GM23248 (cell line): ENCODE measurements at regions not wholly inside any gene's neighbourhood (a gene's known extent, or its start where the extent isn't known, plus 50 kb on each side); places are given as distances from the start of the nearest gene placed in this dataset.
"Not testable (repeated sequence)": the region's sequence is repeated elsewhere in the genome, so short reads cannot be mapped to it uniquely, and the experiment has no call there.

Experiments
- DNase-seq: peaks from one replicate; pipeline ENCODE4 v3.0.0-alpha.2; 2015
- H2AFZ ChIP-seq: fragments of 200-600 bp; sonication (generic); 2 replicates; pipeline ENCODE4 v1.6.1; 2016; ENCODE audit warnings: antibody characterized with exemption
- H3F3A ChIP-seq: fragments of 200-600 bp; sonication (generic); 2 replicates; pipeline ENCODE4 v1.6.1; 2016; ENCODE audit warnings: mild to moderate bottlenecking, antibody characterized with exemption, mixed run types; ENCODE audit not compliant: insufficient read depth
- H3K27ac ChIP-seq: fragments of 200-600 bp; sonication (generic); 2 replicates; pipeline ENCODE4 v1.5.1; 2016; ENCODE audit warnings: mild to moderate bottlenecking
- H3K27me3 ChIP-seq: fragments of 200-600 bp; sonication (generic); replicated peaks from 2 replicates; pipeline ENCODE4 v1.6.1; 2016; ENCODE audit warnings: mild to moderate bottlenecking; ENCODE audit not compliant: insufficient read depth
- H3K36me3 ChIP-seq: fragments of 200-600 bp; sonication (generic); 2 replicates; pipeline ENCODE4 v1.6.1; 2016; ENCODE audit warnings: low read depth, mild to moderate bottlenecking
- H3K4me1 ChIP-seq: fragments of 200-600 bp; sonication (generic); 2 replicates; pipeline ENCODE4 v1.6.1; 2016; ENCODE audit warnings: mild to moderate bottlenecking; ENCODE audit not compliant: insufficient read depth
- H3K4me2 ChIP-seq: fragments of 200-600 bp; sonication (generic); one replicate; pipeline ENCODE4 v1.6.1; 2016; ENCODE audit warnings: mild to moderate bottlenecking; ENCODE audit not compliant: unreplicated experiment
- H3K4me3 ChIP-seq: fragments of 200-600 bp; sonication (generic); 2 replicates; pipeline ENCODE4 v1.5.1; 2016; ENCODE audit warnings: mild to moderate bottlenecking
- H3K79me2 ChIP-seq: fragments of 200-600 bp; sonication (generic); 2 replicates; pipeline ENCODE4 v1.6.1; 2016; ENCODE audit warnings: mild to moderate bottlenecking; ENCODE audit not compliant: insufficient read depth
- H3K9ac ChIP-seq: fragments of 200-600 bp; sonication (generic); 2 replicates; pipeline ENCODE4 v1.6.1; 2016; ENCODE audit warnings: mild to moderate bottlenecking
- H3K9me2 ChIP-seq: fragments of 200-600 bp; sonication (generic); 2 replicates; pipeline ENCODE4 v1.6.1; 2016; ENCODE audit warnings: mixed run types, mild to moderate bottlenecking, moderate library complexity; ENCODE audit not compliant: insufficient read depth
- H3K9me3 ChIP-seq: fragments of 200-600 bp; sonication (generic); one replicate; pipeline ENCODE4 v1.6.1; 2017; ENCODE audit warnings: low read depth
- H4K20me1 ChIP-seq: fragments of 200-600 bp; sonication (generic); 2 replicates; pipeline ENCODE4 v1.6.0; 2016; ENCODE audit not compliant: insufficient read depth
- EZH2 ChIP-seq: fragments of 200-600 bp; sonication (generic); IDR thresholded peaks from 2 replicates; pipeline ENCODE4 v1.6.1; 2018; ENCODE audit warnings: antibody characterized with exemption, mild to moderate bottlenecking; ENCODE audit not compliant: insufficient read depth, poor library complexity, severe bottlenecking
- EZH2phosphoT487 ChIP-seq: fragments of 200-600 bp; sonication (generic); IDR thresholded peaks from 2 replicates; pipeline ENCODE4 v1.6.1; 2018; ENCODE audit warnings: antibody characterized with exemption, moderate library complexity, mild to moderate bottlenecking, low read depth; ENCODE audit not compliant: insufficient read depth
- WGBS, 2 experiments: methylation state at CpG; one replicate each; pipeline ENCODE4 v1.1.6; 2015 to 2017; ENCODE audit warnings: low lambda C conversion rate in 2 of 2, low coverage in 1 of 2; ENCODE audit errors: missing lambda C conversion rate in 2 of 2; 5-methylcytosine and 5-hydroxymethylcytosine counted together
- in situ Hi-C: fragments of 300-500 bp; cut with MboI; formaldehyde crosslinking; loops from 2 replicates; pipeline ENCODE4 v1.15.0; 2020

- in situ Hi-C loops: no loop called here
- Histone ChIP-seq H3K4me2 (no peak overlapping the region), H3K4me1 (no peaks in the 10 kb centered on the region), H3K4me3 (no peak overlapping the region), H3K79me2 (no peaks in the 10 kb centered on the region), H3K9ac (no peak overlapping the region), H2AFZ (no peak overlapping the region), H3K9me2 (no peaks in the 10 kb centered on the region), H3F3A (no peaks in the 10 kb centered on the region), H4K20me1 (no peaks in the 10 kb centered on the region), H3K27ac (no peak overlapping the region), H3K36me3 (no peaks in the 10 kb centered on the region), H3K9me3 (no peaks in the 10 kb centered on the region), H3K27me3 (no peaks in the 10 kb centered on the region)
- DNase-seq: no peak
- TF ChIP-seq EZH2phosphoT487 (no peak), EZH2 (no peak)
- WGBS, 2 experiments: 51 to 60% methylated on average over 3 of the region's 3 CpGs
Measured at GRCh38 chr10:27330074-27330473, 89.5 kb upstream of the ACBD5 start.

- Histone ChIP-seq H4K20me1 (no peaks in the 10 kb centered on the region), H3K9me3 (no peaks in the 10 kb centered on the region), H3K9ac (no peak overlapping the region), H3F3A (no peaks in the 10 kb centered on the region), H3K4me1 (no peaks in the 10 kb centered on the region), H3K36me3 (no peaks in the 10 kb centered on the region), H3K27ac (no peak overlapping the region), H3K79me2 (no peaks in the 10 kb centered on the region), H3K27me3 (0 out of 2 replicates have a peak, but pooled peaks cover 6% of the 10 kb centered on the region), H3K4me3 (no peak overlapping the region), H3K9me2 (no peaks in the 10 kb centered on the region), H3K4me2 (no peak overlapping the region), H2AFZ (no peak overlapping the region)
- 46 to 48% methylated on average over 1 of the region's 1 CpG for WGBS, 2 experiments
- DNase-seq: no peak
- TF ChIP-seq EZH2: no peak
- no peak for TF ChIP-seq EZH2phosphoT487
- in situ Hi-C loops: no loop called here
Measured at GRCh38 chr10:27328946-27329345, 88.3 kb upstream of the ACBD5 start.

GRCh38 chr10:27326748-27327147, 86.2 kb upstream of the ACBD5 start:
- H3K4me2 ChIP-seq, H3K9me2 ChIP-seq, DNase-seq, H3K27me3 ChIP-seq, H3K27ac ChIP-seq, H3K4me3 ChIP-seq, H4K20me1 ChIP-seq, H3K4me1 ChIP-seq, in situ Hi-C loops, H3K9ac ChIP-seq, H3K79me2 ChIP-seq, H3K36me3 ChIP-seq, H3K9me3 ChIP-seq, H2AFZ ChIP-seq, H3F3A ChIP-seq: not testable (repeated sequence)
- 27 to 34% methylated on average over 5 of the region's 5 CpGs for WGBS, 2 experiments

DNA sequence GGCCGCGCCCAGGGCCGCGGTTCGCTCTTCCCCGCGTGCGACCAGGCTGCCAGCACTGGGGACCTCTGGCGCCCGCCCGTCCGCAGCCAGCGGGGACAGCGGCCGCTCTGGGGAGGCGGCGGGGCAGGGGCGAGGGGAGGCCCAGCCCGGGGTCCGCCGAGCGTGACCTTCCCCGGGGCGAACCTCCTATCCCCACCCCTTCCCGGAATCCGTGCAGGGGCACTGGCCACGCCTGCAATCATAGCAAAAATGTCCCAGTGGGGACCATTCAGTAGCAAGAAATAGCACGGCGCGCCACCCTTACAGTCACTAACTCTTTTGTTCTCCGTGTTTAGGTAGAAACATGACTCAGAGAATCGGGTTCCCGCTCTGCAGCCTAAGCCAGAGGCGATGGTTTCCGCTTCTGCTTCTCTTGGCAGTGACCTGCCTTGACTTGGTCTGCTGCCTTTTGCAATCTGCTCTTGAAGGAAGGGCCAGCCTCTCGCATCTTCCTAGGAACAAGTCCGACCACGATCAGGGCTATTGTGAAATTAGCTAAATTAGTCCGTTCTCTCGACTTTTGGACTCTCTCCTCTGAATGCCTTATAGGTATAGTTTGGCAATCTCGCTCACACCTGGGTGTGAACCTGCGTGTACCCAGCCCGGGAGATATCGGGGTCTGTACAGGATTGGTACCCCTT, 79.3 kb upstream of the ACBD5 start:
- Histone ChIP-seq H3K4me1 (no peaks in the 10 kb centered on the region), H3F3A (no peaks in the 10 kb centered on the region), H3K4me3 (peak overlapping the region; percentile 62), H3K27ac (no peak overlapping the region), H4K20me1 (no peaks in the 10 kb centered on the region), H3K36me3 (no peaks in the 10 kb centered on the region), H3K4me2 (peak overlapping the region; percentile 76), H2AFZ (peak overlapping the region; percentile 71), H3K27me3 (peaks cover 26% of the 10 kb centered on the region; the same call in 1 of the 2 replicates), H3K9ac (peak overlapping the region; percentile 25; the same call in 1 of the 2 replicates), H3K9me3 (no peaks in the 10 kb centered on the region), H3K79me2 (no peaks in the 10 kb centered on the region), H3K9me2 (no peaks in the 10 kb centered on the region)
- peak; percentile 56 for DNase-seq
- in situ Hi-C loops: no loop called here
- TF ChIP-seq EZH2phosphoT487 (no peak), EZH2 (no peak)
- 16% methylated on average over 37 to 40 of the region's 44 CpGs for WGBS, 2 experiments

GRCh38 chr10:27319139-27319538, 78.5 kb upstream of the ACBD5 start:
- Histone ChIP-seq H3K4me2 (peak overlapping the region; percentile 76), H2AFZ (peak overlapping the region; percentile 71), H3K27me3 (peaks cover 21% of the 10 kb centered on the region; the same call in 1 of the 2 replicates)
- H3F3A ChIP-seq, DNase-seq, H3K27ac ChIP-seq, H3K36me3 ChIP-seq, H3K4me3 ChIP-seq, in situ Hi-C loops, H4K20me1 ChIP-seq, H3K4me1 ChIP-seq, H3K79me2 ChIP-seq, H3K9me3 ChIP-seq, H3K9ac ChIP-seq, H3K9me2 ChIP-seq: not testable (repeated sequence)
- WGBS, 2 experiments: 86 to 93% methylated on average over 5 of the region's 5 CpGs

DNA sequence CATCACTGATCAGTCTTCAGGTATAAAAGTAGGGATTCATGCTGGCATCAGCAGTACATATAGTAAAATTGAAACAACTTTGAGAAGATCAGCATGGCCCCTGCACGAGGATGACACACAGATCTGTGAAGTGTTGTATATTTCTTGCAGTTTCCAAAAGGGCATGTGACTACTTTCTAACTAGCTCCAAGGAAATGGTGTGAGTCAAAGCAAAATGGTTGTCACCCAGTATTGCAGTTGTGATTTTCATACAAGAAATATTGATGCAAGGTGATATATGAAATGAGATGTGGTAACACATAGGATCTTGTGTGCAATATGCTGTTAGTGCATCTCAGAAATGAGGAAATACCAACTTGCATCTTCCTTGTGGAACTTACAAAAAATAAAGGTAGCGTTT, 74.5 kb upstream of the ACBD5 start:
- H3K4me3 ChIP-seq, H3K79me2 ChIP-seq, H3K27ac ChIP-seq, H3K36me3 ChIP-seq, in situ Hi-C loops, H3K9me2 ChIP-seq, H3K4me2 ChIP-seq, H4K20me1 ChIP-seq, H3F3A ChIP-seq, H3K4me1 ChIP-seq, H3K9me3 ChIP-seq, H3K9ac ChIP-seq, DNase-seq, H2AFZ ChIP-seq: not testable (repeated sequence)
- WGBS, 2 experiments: 29 to 30% methylated on average over 2 of the region's 2 CpGs
- H3K27me3 ChIP-seq: peaks cover 18% of the 10 kb centered on the region; the same call in 1 of the 2 replicates

GRCh38 chr10:27313586-27313985, 73.0 kb upstream of the ACBD5 start:
- H3K27me3 ChIP-seq, in situ Hi-C loops, H4K20me1 ChIP-seq, H3K4me2 ChIP-seq, H3K79me2 ChIP-seq, H3K4me3 ChIP-seq, H3K9ac ChIP-seq, H3K27ac ChIP-seq, H3K4me1 ChIP-seq, H3K36me3 ChIP-seq, DNase-seq, H3K9me2 ChIP-seq, H3F3A ChIP-seq, H3K9me3 ChIP-seq, H2AFZ ChIP-seq: not testable (repeated sequence)
- WGBS, 2 experiments: 3 to 5% methylated on average over 3 of the region's 3 CpGs
